T follicular helper cell (primary cell): ENCODE measurements at regions not wholly inside any gene's neighbourhood (a gene's known extent, or its start where the extent isn't known, plus 50 kb on each side); places are given as distances from the start of the nearest gene placed in this dataset.
"Not testable (repeated sequence)": the region's sequence is repeated elsewhere in the genome, so short reads cannot be mapped to it uniquely, and the experiment has no call there.

Experiments
- DNase-seq: peaks from one replicate; pipeline ENCODE4 v3.0.0-alpha.2; 2020; ENCODE audit warnings: low read depth

GRCh38 chr9:30800421-30800820 is 1584.0 kb upstream of the ACO1 start:
- DNase-seq: no peak

- no peak for DNase-seq
Measured at GRCh38 chr9:30812821-30813220, 1571.6 kb upstream of the ACO1 start.

- DNase-seq: no peak
Measured at GRCh38 chr9:30815585-30815984, 1568.9 kb upstream of the ACO1 start.

- DNase-seq: no peak
Measured at GRCh38 chr9:30845136-30845535, 1539.3 kb upstream of the ACO1 start.

GRCh38 chr9:30846651-30847050 is 1537.8 kb upstream of the ACO1 start:
- no peak for DNase-seq

GRCh38 chr9:30851600-30851999 is 1532.8 kb upstream of the ACO1 start:
- DNase-seq: no peak

GRCh38 chr9:30900706-30901105 is 1483.7 kb upstream of the ACO1 start:
- no peak for DNase-seq

GRCh38 chr9:30913331-30913730 is 1471.1 kb upstream of the ACO1 start:
- DNase-seq: no peak

GRCh38 chr9:30915451-30915850 is 1469.0 kb upstream of the ACO1 start:
- no peak for DNase-seq

GRCh38 chr9:30925126-30925525 is 1459.3 kb upstream of the ACO1 start:
- no peak for DNase-seq

GRCh38 chr9:30925635-30926034 is 1458.8 kb upstream of the ACO1 start:
- DNase-seq: no peak

GRCh38 chr9:30928045-30928444 is 1456.4 kb upstream of the ACO1 start:
- DNase-seq: no peak

GRCh38 chr9:30932226-30932625 is 1452.2 kb upstream of the ACO1 start:
- no peak for DNase-seq

GRCh38 chr9:30935730-30936129 is 1448.7 kb upstream of the ACO1 start:
- no peak for DNase-seq

GRCh38 chr9:30937106-30937505 is 1447.3 kb upstream of the ACO1 start:
- no peak for DNase-seq

- DNase-seq: not testable (repeated sequence)
Measured at GRCh38 chr9:30942852-30943251, 1441.6 kb upstream of the ACO1 start.

- DNase-seq: no peak
Measured at GRCh38 chr9:30943446-30944224, 1440.8 kb upstream of the ACO1 start.

GRCh38 chr9:30944225-30944569 is 1440.2 kb upstream of the ACO1 start:
- DNase-seq: no peak

- no peak for DNase-seq
Measured at GRCh38 chr9:30944741-30945280, 1439.6 kb upstream of the ACO1 start.

- DNase-seq: no peak
Measured at GRCh38 chr9:30964332-30964731, 1420.1 kb upstream of the ACO1 start.

- no peak for DNase-seq
Measured at GRCh38 chr9:30967476-30967875, 1417.0 kb upstream of the ACO1 start.

- DNase-seq: no peak
Measured at GRCh38 chr9:30970186-30970585, 1414.3 kb upstream of the ACO1 start.

- no peak for DNase-seq
Measured at GRCh38 chr9:30970812-30971211, 1413.6 kb upstream of the ACO1 start.

GRCh38 chr9:30972654-30973053 is 1411.8 kb upstream of the ACO1 start:
- DNase-seq: no peak
